Suprapubic skin (tissue), 4 donors: ENCODE measurements at regions not wholly inside any gene's neighbourhood (a gene's known extent, or its start where the extent isn't known, plus 50 kb on each side); places are given as distances from the start of the nearest gene placed in this dataset.
A peak's percentile ranks its signal among the peaks of the same experiment; 100 is the strongest.

Source experiments
- DNase-seq, 2 donors: peaks; one replicate each; pipeline ENCODE4 v3.0.0-alpha.2; 2019; ENCODE audit warnings: low spot score in 2 of 2
- H3K27ac ChIP-seq: fragments of 200-600 bp; sonication (generic); one replicate; pipeline ENCODE4 v1.5.1; 2019
- H3K27me3 ChIP-seq: fragments of 200-600 bp; sonication (generic); one replicate; pipeline ENCODE4 v1.5.1; 2019
- H3K36me3 ChIP-seq: fragments of 200-600 bp; sonication (generic); one replicate; pipeline ENCODE4 v1.5.1; 2019
- H3K4me1 ChIP-seq: fragments of 200-600 bp; sonication (generic); one replicate; pipeline ENCODE4 v1.5.1; 2019
- H3K4me3 ChIP-seq: fragments of 200-600 bp; sonication (generic); one replicate; pipeline ENCODE4 v1.5.1; 2019; ENCODE audit warnings: mild to moderate bottlenecking
- H3K9me3 ChIP-seq: fragments of 200-600 bp; sonication (generic); one replicate; pipeline ENCODE4 v1.5.1; 2019
- CTCF ChIP-seq, 2 donors: fragments of 200-600 bp in 1 of 2; fragments of 450-650 bp in 1 of 2; sonication (generic) in 1 of 2; IDR thresholded peaks; one replicate each; pipeline ENCODE4 v1.5.1; 2016 to 2019; ENCODE audit warnings: antibody characterized with exemption in 2 of 2, mild to moderate bottlenecking in 1 of 2, moderate library complexity in 1 of 2
- EP300 ChIP-seq: sonication (generic); formaldehyde crosslinking; IDR thresholded peaks from one replicate; pipeline ENCODE4 v1.6.1; 2017; ENCODE audit warnings: antibody characterized with exemption
- POLR2A ChIP-seq, 2 donors: fragments of 450-650 bp; IDR thresholded peaks; one replicate each; pipeline ENCODE4 v1.6.1; 2017; ENCODE audit warnings: antibody characterized with exemption in 2 of 2, mild to moderate bottlenecking in 2 of 2, moderate library complexity in 2 of 2
- POLR2AphosphoS5 ChIP-seq, 3 donors: sonication (generic); formaldehyde crosslinking; IDR thresholded peaks; one replicate each; pipeline ENCODE4 v1.6.1; 2017; ENCODE audit warnings: antibody characterized with exemption in 3 of 3
- WGBS: methylation state at CpG from one replicate; pipeline ENCODE4 v1.1.5; 2018; 5-methylcytosine and 5-hydroxymethylcytosine counted together

DNA sequence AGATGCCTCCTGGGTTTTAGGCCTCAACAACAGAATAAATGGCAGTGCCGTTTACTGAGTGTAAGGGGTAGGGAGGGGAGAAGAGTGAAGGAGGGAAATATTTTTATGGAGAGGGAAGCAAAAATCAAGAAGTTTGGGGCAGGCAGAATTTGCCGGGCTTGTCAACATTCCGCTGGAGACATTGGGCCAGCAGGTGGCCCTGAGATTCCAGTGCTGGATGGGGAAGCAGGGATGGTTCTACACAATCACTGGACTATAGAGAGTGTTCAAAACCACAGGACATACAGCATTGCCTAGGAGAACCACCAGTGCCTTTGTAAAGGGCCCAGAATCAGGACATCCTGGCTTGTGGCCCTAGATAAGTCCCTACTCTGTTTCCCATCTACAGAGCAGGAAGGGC, 598.6 kb upstream of the MGMT start:
- Histone ChIP-seq H3K27me3 (no peaks in the 10 kb centered on the region), H3K9me3 (no peaks in the 10 kb centered on the region), H3K27ac (no peak overlapping the region), H3K4me1 (no peaks in the 10 kb centered on the region), H3K36me3 (no peaks in the 10 kb centered on the region), H3K4me3 (no peak overlapping the region)
- peak in 1 of 2 donors; percentile 4 for DNase-seq
- 84% methylated on average over 3 of the region's 3 CpGs for WGBS
- TF ChIP-seq EP300 (no peak), CTCF (IDR thresholded peaks at IDR 0.05) (no peak)

- DNase-seq: peak in 1 of 2 donors; percentile 10
- Histone ChIP-seq H3K36me3 (no peaks in the 10 kb centered on the region), H3K9me3 (no peaks in the 10 kb centered on the region), H3K4me3 (no peak overlapping the region), H3K27ac (no peak overlapping the region), H3K27me3 (no peaks in the 10 kb centered on the region), H3K4me1 (no peaks in the 10 kb centered on the region)
- 74% methylated on average over 15 of the region's 15 CpGs for WGBS
- TF ChIP-seq POLR2AphosphoS5 (IDR thresholded peaks at IDR 0.05): no peak
- no peak for TF ChIP-seq CTCF (IDR thresholded peaks at IDR 0.05)
- no peak for TF ChIP-seq POLR2A (IDR thresholded peaks at IDR 0.05)
- no peak for TF ChIP-seq EP300
Measured at GRCh38 chr10:128869101-128869749, 597.8 kb upstream of the MGMT start.

DNA sequence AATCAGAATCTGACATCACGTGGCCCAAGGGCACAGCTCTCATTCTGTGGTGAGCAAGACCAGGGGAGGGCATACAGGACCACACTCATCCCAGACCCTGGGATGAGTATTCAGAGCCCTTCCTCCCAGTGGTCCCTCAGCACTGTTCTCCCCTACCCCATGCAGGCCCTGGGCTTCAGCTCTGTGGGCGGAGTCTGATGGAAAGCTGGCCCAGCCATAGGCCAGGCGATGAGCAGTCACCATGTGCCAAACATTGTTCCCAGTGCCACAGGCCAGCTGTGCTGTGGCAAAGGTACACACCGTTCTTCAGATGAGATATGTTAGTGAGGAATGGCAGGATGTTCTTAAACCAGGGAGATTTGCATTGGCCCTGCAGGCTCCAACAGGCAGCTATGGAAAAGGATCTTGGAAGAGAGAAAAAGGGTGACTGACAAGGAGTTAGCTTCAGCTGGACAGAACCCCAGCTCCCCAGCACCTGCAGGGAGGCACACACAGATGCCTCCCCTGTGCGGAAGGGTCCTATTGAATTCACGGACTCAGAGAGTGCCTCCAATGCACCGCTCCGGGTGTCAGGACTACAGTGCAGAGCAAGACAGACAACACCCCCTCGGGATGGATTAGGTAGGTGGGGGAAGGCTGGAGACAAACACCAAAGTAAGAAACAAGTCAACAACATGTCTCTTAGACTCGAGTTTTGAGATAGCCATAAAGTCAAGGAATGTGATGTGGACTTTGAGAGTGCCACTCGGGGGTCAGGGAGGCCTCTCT, 596.0 kb upstream of the MGMT start:
- Histone ChIP-seq H3K27me3 (no peaks in the 10 kb centered on the region), H3K4me1 (no peaks in the 10 kb centered on the region), H3K36me3 (no peaks in the 10 kb centered on the region), H3K27ac (no peak overlapping the region), H3K4me3 (no peak overlapping the region), H3K9me3 (no peaks in the 10 kb centered on the region)
- TF ChIP-seq EP300 (no peak), POLR2A (IDR thresholded peaks at IDR 0.05) (no peak), CTCF (IDR thresholded peaks at IDR 0.05) (no peak), POLR2AphosphoS5 (IDR thresholded peaks at IDR 0.05) (no peak)
- WGBS: 77% methylated on average over 11 of the region's 11 CpGs
- DNase-seq: peak in 1 of 2 donors; percentile 44

- TF ChIP-seq EP300 (no peak), CTCF (IDR thresholded peaks at IDR 0.05) (no peak), POLR2AphosphoS5 (IDR thresholded peaks at IDR 0.05) (no peak), POLR2A (IDR thresholded peaks at IDR 0.05) (no peak)
- Histone ChIP-seq H3K9me3 (no peaks in the 10 kb centered on the region), H3K27ac (no peak overlapping the region), H3K4me1 (no peaks in the 10 kb centered on the region), H3K36me3 (no peaks in the 10 kb centered on the region), H3K4me3 (no peak overlapping the region), H3K27me3 (no peaks in the 10 kb centered on the region)
- 96% methylated on average over 7 of the region's 14 CpGs for WGBS
- peak in 1 of 2 donors; percentile 40 for DNase-seq
Measured at GRCh38 chr10:128871671-128872231, 595.3 kb upstream of the MGMT start.

- Histone ChIP-seq H3K4me1 (no peaks in the 10 kb centered on the region), H3K27me3 (no peaks in the 10 kb centered on the region), H3K9me3 (no peaks in the 10 kb centered on the region), H3K4me3 (no peak overlapping the region), H3K36me3 (no peaks in the 10 kb centered on the region), H3K27ac (no peak overlapping the region)
- WGBS: 79% methylated on average over 6 of the region's 6 CpGs
- peak in 1 of 2 donors; percentile 17 for DNase-seq
- TF ChIP-seq POLR2A (IDR thresholded peaks at IDR 0.05): no peak
- no peak for TF ChIP-seq CTCF (IDR thresholded peaks at IDR 0.05)
- no peak for TF ChIP-seq POLR2AphosphoS5 (IDR thresholded peaks at IDR 0.05)
- no peak for TF ChIP-seq EP300
Measured at GRCh38 chr10:128873411-128874054, 593.5 kb upstream of the MGMT start.
